ENCODE measurements at regions not wholly inside any gene's neighbourhood (a gene's known extent, or its start where the extent isn't known, plus 50 kb on each side); places are given as distances from the start of the nearest gene placed in this dataset.

GRCh38 chr7:55629051-55629677 is 56.9 kb upstream of the VOPP1 start:
- TF ChIP-seq, protein P1, sequence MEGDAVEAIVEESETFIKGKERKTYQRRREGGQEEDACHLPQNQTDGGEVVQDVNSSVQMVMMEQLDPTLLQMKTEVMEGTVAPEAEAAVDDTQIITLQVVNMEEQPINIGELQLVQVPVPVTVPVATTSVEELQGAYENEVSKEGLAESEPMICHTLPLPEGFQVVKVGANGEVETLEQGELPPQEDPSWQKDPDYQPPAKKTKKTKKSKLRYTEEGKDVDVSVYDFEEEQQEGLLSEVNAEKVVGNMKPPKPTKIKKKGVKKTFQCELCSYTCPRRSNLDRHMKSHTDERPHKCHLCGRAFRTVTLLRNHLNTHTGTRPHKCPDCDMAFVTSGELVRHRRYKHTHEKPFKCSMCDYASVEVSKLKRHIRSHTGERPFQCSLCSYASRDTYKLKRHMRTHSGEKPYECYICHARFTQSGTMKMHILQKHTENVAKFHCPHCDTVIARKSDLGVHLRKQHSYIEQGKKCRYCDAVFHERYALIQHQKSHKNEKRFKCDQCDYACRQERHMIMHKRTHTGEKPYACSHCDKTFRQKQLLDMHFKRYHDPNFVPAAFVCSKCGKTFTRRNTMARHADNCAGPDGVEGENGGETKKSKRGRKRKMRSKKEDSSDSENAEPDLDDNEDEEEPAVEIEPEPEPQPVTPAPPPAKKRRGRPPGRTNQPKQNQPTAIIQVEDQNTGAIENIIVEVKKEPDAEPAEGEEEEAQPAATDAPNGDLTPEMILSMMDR (conservative IDR thresholded peaks at IDR 0.05; ENCODE audit: low read depth in 2 of 2): no peak
- TF ChIP-seq EZH2phosphoT487 (IDR thresholded peaks at IDR 0.05; ENCODE audit: unreplicated experiment) (no peak), POLR2AphosphoS5 (IDR thresholded peaks at IDR 0.05; ENCODE audit: low read depth) (no peak), EZH2 (IDR thresholded peaks at IDR 0.05; ENCODE audit: low read depth, unreplicated experiment) (no peak), ZNF331 (CRISPR knock-in tag; IDR thresholded peaks at IDR 0.05; ENCODE audit: low read depth) (no peak), STAT1 (IDR thresholded peaks at IDR 0.05; ENCODE audit: unreplicated experiment) (no peak), NANOG (IDR thresholded peaks at IDR 0.05; ENCODE audit: borderline replicate concordance) (no peak)
- TF ChIP-seq, protein P2, sequence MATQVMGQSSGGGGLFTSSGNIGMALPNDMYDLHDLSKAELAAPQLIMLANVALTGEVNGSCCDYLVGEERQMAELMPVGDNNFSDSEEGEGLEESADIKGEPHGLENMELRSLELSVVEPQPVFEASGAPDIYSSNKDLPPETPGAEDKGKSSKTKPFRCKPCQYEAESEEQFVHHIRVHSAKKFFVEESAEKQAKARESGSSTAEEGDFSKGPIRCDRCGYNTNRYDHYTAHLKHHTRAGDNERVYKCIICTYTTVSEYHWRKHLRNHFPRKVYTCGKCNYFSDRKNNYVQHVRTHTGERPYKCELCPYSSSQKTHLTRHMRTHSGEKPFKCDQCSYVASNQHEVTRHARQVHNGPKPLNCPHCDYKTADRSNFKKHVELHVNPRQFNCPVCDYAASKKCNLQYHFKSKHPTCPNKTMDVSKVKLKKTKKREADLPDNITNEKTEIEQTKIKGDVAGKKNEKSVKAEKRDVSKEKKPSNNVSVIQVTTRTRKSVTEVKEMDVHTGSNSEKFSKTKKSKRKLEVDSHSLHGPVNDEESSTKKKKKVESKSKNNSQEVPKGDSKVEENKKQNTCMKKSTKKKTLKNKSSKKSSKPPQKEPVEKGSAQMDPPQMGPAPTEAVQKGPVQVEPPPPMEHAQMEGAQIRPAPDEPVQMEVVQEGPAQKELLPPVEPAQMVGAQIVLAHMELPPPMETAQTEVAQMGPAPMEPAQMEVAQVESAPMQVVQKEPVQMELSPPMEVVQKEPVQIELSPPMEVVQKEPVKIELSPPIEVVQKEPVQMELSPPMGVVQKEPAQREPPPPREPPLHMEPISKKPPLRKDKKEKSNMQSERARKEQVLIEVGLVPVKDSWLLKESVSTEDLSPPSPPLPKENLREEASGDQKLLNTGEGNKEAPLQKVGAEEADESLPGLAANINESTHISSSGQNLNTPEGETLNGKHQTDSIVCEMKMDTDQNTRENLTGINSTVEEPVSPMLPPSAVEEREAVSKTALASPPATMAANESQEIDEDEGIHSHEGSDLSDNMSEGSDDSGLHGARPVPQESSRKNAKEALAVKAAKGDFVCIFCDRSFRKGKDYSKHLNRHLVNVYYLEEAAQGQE (IDR thresholded peaks at IDR 0.05; ENCODE audit: unreplicated experiment): no peak

All from GM23338 (cell line).